Thymus (tissue), 11 donors: ENCODE measurements at regions not wholly inside any gene's neighbourhood (a gene's known extent, or its start where the extent isn't known, plus 50 kb on each side); places are given as distances from the start of the nearest gene placed in this dataset.

Experiments used
- DNase-seq, 9 donors: peaks; one replicate each; pipeline ENCODE4 v3.0.0-alpha.2; 2013; ENCODE audit warnings: low spot score in 9 of 9, low read depth in 6 of 9, missing footprints in 1 of 9
- H3K27ac ChIP-seq, 2 donors: one replicate each; pipeline ENCODE4 v1.5.1; 2013; ENCODE audit warnings: control low read depth in 1 of 2, low read depth in 1 of 2, low read length in 1 of 2, mild to moderate bottlenecking in 1 of 2, moderate library complexity in 1 of 2
- H3K27me3 ChIP-seq, 2 donors: one replicate each; pipeline ENCODE4 v1.5.1; 2013; ENCODE audit warnings: low read length in 1 of 2; ENCODE audit not compliant: control insufficient read depth in 2 of 2, insufficient read depth in 1 of 2
- H3K36me3 ChIP-seq, 2 donors: one replicate each; pipeline ENCODE4 v1.5.1; 2013; ENCODE audit warnings: low read length in 1 of 2, mild to moderate bottlenecking in 1 of 2, moderate library complexity in 1 of 2; ENCODE audit not compliant: control insufficient read depth in 2 of 2, insufficient read depth in 2 of 2
- H3K4me1 ChIP-seq, 2 donors: one replicate each; pipeline ENCODE4 v1.5.1; 2013; ENCODE audit warnings: low read length in 2 of 2; ENCODE audit not compliant: control insufficient read depth in 2 of 2, insufficient read depth in 2 of 2
- H3K4me3 ChIP-seq, 2 donors: one replicate each; pipeline ENCODE4 v1.5.1; 2013; ENCODE audit warnings: low read length in 2 of 2, control low read depth in 1 of 2, mild to moderate bottlenecking in 1 of 2
- H3K9me3 ChIP-seq, 2 donors: one replicate each; pipeline ENCODE4 v1.5.1; 2013; ENCODE audit warnings: low read length in 1 of 2, mild to moderate bottlenecking in 1 of 2; ENCODE audit not compliant: control insufficient read depth in 2 of 2, insufficient read depth in 1 of 2
- WGBS: extraction: QIAGEN DNeasy Blood & Tissue Kit; methylation state at CpG from one replicate; pipeline ENCODE4 v1.1.7; 2013; 5-methylcytosine and 5-hydroxymethylcytosine counted together
- donor health status: healthy.

- Histone ChIP-seq H3K4me1 (no peaks in the 10 kb centered on the region), H3K27me3 (peaks cover 0 to 4% of the 10 kb centered on the region in 2 donors), H3K27ac (no peak overlapping the region), H3K9me3 (no peaks in the 10 kb centered on the region), H3K4me3 (no peak overlapping the region), H3K36me3 (no peaks in the 10 kb centered on the region)
- DNase-seq: no peak
- WGBS: 94% methylated on average over 6 of the region's 6 CpGs
Observed at GRCh38 chr5:88540471-88541115, 271.9 kb upstream of the TMEM161B start.

DNA sequence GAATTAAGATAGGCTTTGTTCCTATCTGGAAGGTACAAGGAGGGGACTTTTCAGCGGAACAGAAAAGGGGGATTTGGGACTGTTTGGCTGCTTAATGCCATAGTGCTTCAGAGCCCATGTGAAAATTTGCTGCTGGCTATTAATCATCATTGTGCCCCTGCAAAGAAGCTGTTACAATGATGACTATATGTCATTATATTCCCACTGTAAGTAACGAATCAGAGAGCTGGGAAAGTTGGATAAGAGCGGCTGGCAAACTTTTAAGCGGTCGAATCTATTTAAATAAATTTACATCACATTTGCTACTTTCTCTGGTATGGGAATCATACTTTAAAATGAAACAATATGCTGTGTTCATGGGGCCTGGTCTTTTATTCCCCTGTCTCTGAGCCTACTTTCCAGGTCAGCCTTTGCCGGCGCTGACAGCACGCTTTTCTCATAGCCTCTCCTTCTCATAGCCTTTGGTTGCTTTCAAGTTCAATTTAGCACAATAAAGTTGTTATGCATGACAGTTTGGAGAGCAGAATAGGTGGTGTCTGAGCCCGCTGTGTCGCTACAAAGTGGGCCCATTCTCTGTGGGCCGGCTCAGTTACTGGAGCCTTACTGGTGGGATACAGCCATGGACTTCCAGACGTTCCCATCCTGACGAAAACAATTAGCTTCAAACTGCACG, 271.2 kb upstream of the TMEM161B start:
- 63% methylated on average over 14 of the region's 14 CpGs for WGBS
- DNase-seq: no peak
- Histone ChIP-seq H3K27ac (no peak overlapping the region), H3K36me3 (no peaks in the 10 kb centered on the region), H3K4me1 (no peaks in the 10 kb centered on the region), H3K9me3 (no peaks in the 10 kb centered on the region), H3K4me3 (no peak overlapping the region), H3K27me3 (peaks cover 0 to 4% of the 10 kb centered on the region in 2 donors)

DNA sequence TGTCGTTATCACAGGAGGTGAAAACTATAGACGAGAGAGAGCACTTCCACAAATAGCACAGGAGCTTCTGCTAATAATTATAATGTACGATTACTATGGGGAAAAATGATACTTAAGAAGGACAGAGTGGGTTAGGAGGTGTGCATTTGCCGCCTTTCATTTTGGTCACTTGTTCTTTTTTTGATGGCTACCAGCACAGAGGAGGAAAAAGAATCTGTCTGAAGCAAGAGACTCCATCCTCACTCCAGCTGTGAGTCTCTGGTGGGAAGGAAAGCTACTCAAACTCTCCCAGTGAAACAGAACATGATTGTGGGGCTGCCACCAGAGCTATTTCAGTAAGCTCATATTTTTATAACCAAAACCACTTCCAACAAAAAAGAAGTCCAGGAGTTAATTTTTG, 270.4 kb upstream of the TMEM161B start:
- H3K36me3 ChIP-seq: no peaks in the 10 kb centered on the region
- H3K4me1 ChIP-seq: no peaks in the 10 kb centered on the region
- WGBS: 90% methylated on average over 4 of the region's 4 CpGs
- H3K27me3 ChIP-seq: peaks cover 0 to 4% of the 10 kb centered on the region in 2 donors
- no peaks in the 10 kb centered on the region for H3K9me3 ChIP-seq
- H3K4me3 ChIP-seq: no peak overlapping the region
- no peak overlapping the region for H3K27ac ChIP-seq
- no peak for DNase-seq

DNA sequence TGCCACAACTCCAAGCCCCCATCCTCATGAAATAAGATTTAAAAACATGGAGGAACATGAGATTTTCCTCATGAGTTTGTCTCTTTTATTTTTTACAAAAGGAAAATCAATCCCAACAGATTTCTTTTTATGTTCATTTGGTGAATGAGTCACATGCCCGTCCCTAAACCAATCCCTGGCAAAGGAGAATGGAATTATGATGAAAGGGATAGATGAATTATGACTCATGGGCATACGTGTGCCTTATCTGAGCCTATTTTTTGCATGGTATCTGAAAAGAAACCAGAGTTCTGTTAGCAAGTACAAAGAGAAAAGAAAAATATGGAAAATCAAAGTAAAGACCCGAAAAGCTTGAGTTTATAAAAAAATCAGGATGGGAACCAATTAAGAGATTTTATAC, 267.5 kb upstream of the TMEM161B start:
- no peaks in the 10 kb centered on the region for H3K9me3 ChIP-seq
- H3K27me3 ChIP-seq: peaks cover 0 to 4% of the 10 kb centered on the region in 2 donors
- no peak overlapping the region for H3K27ac ChIP-seq
- H3K36me3 ChIP-seq: no peaks in the 10 kb centered on the region
- 84% methylated on average over 3 of the region's 3 CpGs for WGBS
- H3K4me3 ChIP-seq: no peak overlapping the region
- no peak for DNase-seq
- H3K4me1 ChIP-seq: no peaks in the 10 kb centered on the region

DNA sequence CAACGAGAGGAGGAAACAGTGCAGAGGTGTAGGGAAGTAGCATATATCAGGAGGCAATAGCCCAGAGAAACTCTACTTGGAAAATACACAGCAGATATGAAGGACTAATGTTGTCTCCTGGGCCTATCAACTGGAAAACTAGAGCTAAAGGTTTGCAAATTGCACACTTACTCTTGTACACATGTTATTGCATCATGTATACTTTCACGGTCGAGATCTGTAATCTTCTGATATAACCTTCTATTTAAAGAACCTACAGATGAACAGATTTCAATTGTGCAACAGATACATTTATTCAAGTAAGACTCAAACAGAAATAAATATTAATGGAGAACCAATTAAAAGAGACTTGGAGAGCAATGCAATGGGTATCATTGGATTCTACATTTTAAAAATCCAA, 256.3 kb upstream of the TMEM161B start:
- no peak for DNase-seq
- Histone ChIP-seq H3K4me3 (no peak overlapping the region), H3K27me3 (no peaks in the 10 kb centered on the region), H3K36me3 (no peaks in the 10 kb centered on the region), H3K9me3 (no peaks in the 10 kb centered on the region), H3K4me1 (no peaks in the 10 kb centered on the region), H3K27ac (no peak overlapping the region)
- 87% methylated on average over 3 of the region's 3 CpGs for WGBS

GRCh38 chr5:88519066-88519465, 250.4 kb upstream of the TMEM161B start:
- no peak for DNase-seq
- Histone ChIP-seq H3K36me3 (no peaks in the 10 kb centered on the region), H3K27me3 (no peaks in the 10 kb centered on the region), H3K4me3 (no peak overlapping the region), H3K27ac (no peak overlapping the region), H3K9me3 (no peaks in the 10 kb centered on the region), H3K4me1 (no peaks in the 10 kb centered on the region)

GRCh38 chr5:88518131-88519016, 249.7 kb upstream of the TMEM161B start:
- 77% methylated on average over 4 of the region's 4 CpGs for WGBS

DNA sequence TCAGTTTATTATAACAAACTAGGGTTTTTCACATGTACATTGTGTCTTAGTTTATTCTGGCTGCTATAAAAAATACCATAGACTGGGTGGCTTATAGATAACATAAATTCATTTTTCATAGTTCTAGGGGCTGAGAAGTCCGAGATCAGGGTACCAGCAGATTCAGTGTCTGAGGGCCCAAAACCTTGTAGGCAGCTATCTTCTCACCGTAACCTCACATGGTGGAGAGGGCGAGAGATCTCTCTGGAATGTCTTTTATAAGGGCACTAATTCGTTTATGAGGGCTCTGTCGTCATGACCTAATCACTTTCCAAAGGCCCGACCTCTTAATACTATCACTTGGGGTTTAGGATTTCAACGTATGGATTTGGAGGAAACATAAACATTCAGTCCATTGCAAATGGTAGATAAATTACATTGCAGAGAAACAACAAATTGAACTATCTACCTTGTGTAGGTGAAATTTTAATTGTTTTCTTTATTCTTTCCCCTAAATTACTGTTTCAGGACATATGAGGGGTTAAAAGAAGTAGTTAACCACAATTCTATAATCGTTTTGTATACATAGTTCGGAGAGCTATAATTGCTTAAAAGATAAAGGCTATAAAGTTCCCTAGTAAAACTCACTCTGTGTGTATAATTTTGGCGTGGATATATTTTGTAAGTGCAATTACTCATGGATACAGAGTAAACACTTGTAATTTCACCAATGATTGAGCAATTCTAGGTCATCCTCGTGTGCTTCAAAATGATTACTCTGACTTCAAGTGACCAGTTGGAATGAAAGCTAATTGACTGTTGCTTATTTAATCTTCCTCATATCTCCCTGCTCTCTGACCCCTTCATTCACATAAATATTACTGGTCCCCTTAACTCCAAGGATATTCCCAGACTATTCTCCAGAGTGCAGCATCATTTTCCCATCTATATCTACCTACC, 247.5 kb upstream of the TMEM161B start:
- no peak overlapping the region for H3K4me3 ChIP-seq
- H3K9me3 ChIP-seq: no peaks in the 10 kb centered on the region
- H3K4me1 ChIP-seq: no peaks in the 10 kb centered on the region
- 87% methylated on average over 11 of the region's 11 CpGs for WGBS
- no peaks in the 10 kb centered on the region for H3K36me3 ChIP-seq
- H3K27me3 ChIP-seq: no peaks in the 10 kb centered on the region
- DNase-seq: no peak
- H3K27ac ChIP-seq: no peak overlapping the region

More at GRCh38 chr5:88518131-88519016, 249.7 kb upstream of the TMEM161B start:
- Histone ChIP-seq H3K36me3 (no peaks in the 10 kb centered on the region), H3K4me1 (no peaks in the 10 kb centered on the region), H3K4me3 (no peak overlapping the region), H3K27me3 (no peaks in the 10 kb centered on the region), H3K27ac (no peak overlapping the region), H3K9me3 (no peaks in the 10 kb centered on the region)
- DNase-seq: no peak
